OCI-LY7 (cell line): ENCODE measurements at regions not wholly inside any gene's neighbourhood (a gene's known extent, or its start where the extent isn't known, plus 50 kb on each side); places are given as distances from the start of the nearest gene placed in this dataset.
"Not testable (repeated sequence)": the region's sequence is repeated elsewhere in the genome, so short reads cannot be mapped to it uniquely, and the experiment has no call there.

Experiments used
- BruUV-seq: library from RNA; stranded (reverse); fragments of 400-500 nt; replicated peaks from 2 replicates; lab custom pipeline; 2021; lab: Mats Ljungman, UMichigan
- CTCF ChIA-PET: fragments of 300-600 bp; sonication (Branson Sonifier 250); formaldehyde crosslinking; loops from one replicate; lab custom pipeline; 2022; ENCODE audit warnings: antibody characterized with exemption; ENCODE audit not compliant: unreplicated experiment; lab: Charles Lee
- POLR2A ChIA-PET: fragments of 300-600 bp; sonication (Branson Sonifier 250); formaldehyde crosslinking; loops from one replicate; lab custom pipeline; 2022; ENCODE audit warnings: antibody characterized with exemption; lab: Charles Lee
- DNase-seq: peaks from one replicate; pipeline ENCODE4 v3.0.0-alpha.2; 2015; ENCODE audit warnings: low spot score
- H2AFZ ChIP-seq: fragments of 200-600 bp; sonication (generic), shearing (Covaris generic); 2 replicates; pipeline ENCODE4 v1.6.1; 2014; ENCODE audit warnings: mild to moderate bottlenecking, antibody characterized with exemption, low read length, moderate library complexity
- H3K27ac ChIP-seq: fragments of 200-600 bp; sonication (generic); 2 replicates; pipeline ENCODE4 v1.5.1; 2014; ENCODE audit warnings: mixed run types, low read depth, mild to moderate bottlenecking, moderate library complexity, low read length, inconsistent platforms; ENCODE audit not compliant: poor library complexity, severe bottlenecking
- H3K36me3 ChIP-seq: fragments of 200-600 bp; sonication (generic); 2 replicates; pipeline ENCODE4 v1.6.1; 2014; ENCODE audit warnings: mild to moderate bottlenecking, antibody characterized with exemption, low read length, moderate library complexity, mixed read lengths; ENCODE audit not compliant: insufficient read depth
- H3K4me1 ChIP-seq: fragments of 200-600 bp; sonication (generic); 2 replicates; pipeline ENCODE4 v1.5.1; 2014; ENCODE audit warnings: mild to moderate bottlenecking, low read length; ENCODE audit not compliant: insufficient read depth, poor library complexity, severe bottlenecking
- H3K4me2 ChIP-seq: fragments of 200-600 bp; sonication (generic); 2 replicates; pipeline ENCODE4 v1.6.1; 2014; ENCODE audit warnings: mild to moderate bottlenecking, low read length
- H3K4me3 ChIP-seq: fragments of 200-600 bp; sonication (generic); 2 replicates; pipeline ENCODE4 v1.5.1; 2014; ENCODE audit warnings: mild to moderate bottlenecking, low read depth, low read length; ENCODE audit not compliant: poor library complexity, severe bottlenecking
- H3K79me2 ChIP-seq: fragments of 200-600 bp; sonication (generic); 2 replicates; pipeline ENCODE4 v1.6.1; 2016; ENCODE audit warnings: low read depth, mild to moderate bottlenecking, low read length, moderate library complexity, mixed read lengths; ENCODE audit not compliant: insufficient read depth
- H3K9me2 ChIP-seq: fragments of 200-600 bp; sonication (generic); 2 replicates; pipeline ENCODE4 v1.6.1; 2016; ENCODE audit warnings: mild to moderate bottlenecking, low read length, mixed read lengths; ENCODE audit not compliant: insufficient read depth
- H3K9me3 ChIP-seq: fragments of 200-600 bp; sonication (generic); 2 replicates; pipeline ENCODE4 v1.6.1; 2014; ENCODE audit warnings: mild to moderate bottlenecking, mixed run types, low read length, mixed read lengths
- H4K20me1 ChIP-seq: fragments of 200-600 bp; sonication (generic); 2 replicates; pipeline ENCODE4 v1.6.1; 2014; ENCODE audit warnings: mild to moderate bottlenecking, antibody characterized with exemption, low read length, moderate library complexity, mixed read lengths; ENCODE audit not compliant: insufficient read depth
- CTCF ChIP-seq: fragments of 200-600 bp; sonication (generic); conservative IDR thresholded peaks from 2 replicates; pipeline ENCODE4 v1.5.1; 2014; ENCODE audit warnings: mild to moderate bottlenecking, antibody characterized with exemption, low read length, moderate library complexity, mixed read lengths
- EZH2phosphoT487 ChIP-seq: fragments of 200-600 bp; sonication (generic); IDR thresholded peaks from 2 replicates; pipeline ENCODE4 v1.6.1; 2018; ENCODE audit warnings: low read depth, borderline replicate concordance, mild to moderate bottlenecking, mixed run types, antibody characterized with exemption, low read length, moderate library complexity, mixed read lengths
- intact Hi-C: fragments of 100-400 bp; cut with micrococcal nuclease; formaldehyde crosslinking; loops from one replicate; pipeline ENCODE4 v1.10.0; 2022; ENCODE audit not compliant: unreplicated experiment

GRCh38 chr12:74259199-74259598 is 278.4 kb upstream of the ATXN7L3B start:
- no peak for DNase-seq
- H4K20me1 ChIP-seq = no peaks in the 10 kb centered on the region
- no peaks in the 10 kb centered on the region for H3K36me3 ChIP-seq
- H3K9me3 ChIP-seq = no peaks in the 10 kb centered on the region
- H3K79me2 ChIP-seq = no peaks in the 10 kb centered on the region
- no peak overlapping the region for H3K27ac ChIP-seq
- CTCF ChIA-PET = no interaction called here
- BruUV-seq = no TSS peak
- TF ChIP-seq CTCF = no peak
- TF ChIP-seq EZH2phosphoT487 = no peak
- H3K9me2 ChIP-seq = no peaks in the 10 kb centered on the region
- no peak overlapping the region for H2AFZ ChIP-seq
- H3K4me3 ChIP-seq = no peak overlapping the region
- H3K4me2 ChIP-seq = no peak overlapping the region
- intact Hi-C loops = no loop called here
- no peaks in the 10 kb centered on the region for H3K4me1 ChIP-seq
- POLR2A ChIA-PET = no interaction called here

- intact Hi-C loops = no loop called here
- Histone ChIP-seq H3K4me3 (no peak overlapping the region), H3K4me2 (no peak overlapping the region), H3K9me2 (no peaks in the 10 kb centered on the region), H3K9me3 (no peaks in the 10 kb centered on the region), H3K79me2 (no peaks in the 10 kb centered on the region), H2AFZ (no peak overlapping the region), H3K4me1 (no peaks in the 10 kb centered on the region), H4K20me1 (no peaks in the 10 kb centered on the region), H3K27ac (no peak overlapping the region), H3K36me3 (no peaks in the 10 kb centered on the region)
- CTCF ChIA-PET = no interaction called here
- TF ChIP-seq EZH2phosphoT487 (no peak), CTCF (no peak)
- no TSS peak for BruUV-seq
- POLR2A ChIA-PET = no interaction called here
- DNase-seq = no peak
Measured at GRCh38 chr12:74264692-74265091, 272.9 kb upstream of the ATXN7L3B start.

GRCh38 chr12:74269355-74269754 is 268.3 kb upstream of the ATXN7L3B start:
- H2AFZ ChIP-seq, H3K9me2 ChIP-seq, H3K27ac ChIP-seq, intact Hi-C loops, DNase-seq, H3K9me3 ChIP-seq, H3K79me2 ChIP-seq, H3K36me3 ChIP-seq, BruUV-seq, H3K4me2 ChIP-seq, POLR2A ChIA-PET, H3K4me3 ChIP-seq, H3K4me1 ChIP-seq, H4K20me1 ChIP-seq, CTCF ChIA-PET: not testable (repeated sequence)
